ENCODE measurements at regions not wholly inside any gene's neighbourhood (a gene's known extent, or its start where the extent isn't known, plus 50 kb on each side); places are given as distances from the start of the nearest gene placed in this dataset.

- H3K9me2 ChIP-seq (ENCODE audit: low read depth, low read length) = no peaks in the 10 kb centered on the region
These were observed 456.7 kb downstream of the PMP22 start for GRCh38 chr17:14808425-14808824.

GRCh38 chr17:14805348-14805747 is 459.8 kb downstream of the PMP22 start:
- no peak overlapping the region for H3K27ac ChIP-seq (ENCODE audit: low read depth, low read length, poor library complexity, severe bottlenecking)
- no peak overlapping the region for H3K4me3 ChIP-seq (ENCODE audit: low read depth, low read length, poor library complexity, severe bottlenecking)
- no peak overlapping the region for H2AFZ ChIP-seq (ENCODE audit: low read length)
- no peak overlapping the region for H3K4me2 ChIP-seq (ENCODE audit: low read length)
- no peaks in the 10 kb centered on the region for H3K4me1 ChIP-seq (ENCODE audit: insufficient read depth, low read length, severe bottlenecking)
- no peaks in the 10 kb centered on the region for H3F3A ChIP-seq (ENCODE audit: insufficient read depth, low read length)
- no peak for TF ChIP-seq EZH2 (IDR thresholded peaks at IDR 0.05; ENCODE audit: borderline replicate concordance, low read length)
- TF ChIP-seq, protein P1, sequence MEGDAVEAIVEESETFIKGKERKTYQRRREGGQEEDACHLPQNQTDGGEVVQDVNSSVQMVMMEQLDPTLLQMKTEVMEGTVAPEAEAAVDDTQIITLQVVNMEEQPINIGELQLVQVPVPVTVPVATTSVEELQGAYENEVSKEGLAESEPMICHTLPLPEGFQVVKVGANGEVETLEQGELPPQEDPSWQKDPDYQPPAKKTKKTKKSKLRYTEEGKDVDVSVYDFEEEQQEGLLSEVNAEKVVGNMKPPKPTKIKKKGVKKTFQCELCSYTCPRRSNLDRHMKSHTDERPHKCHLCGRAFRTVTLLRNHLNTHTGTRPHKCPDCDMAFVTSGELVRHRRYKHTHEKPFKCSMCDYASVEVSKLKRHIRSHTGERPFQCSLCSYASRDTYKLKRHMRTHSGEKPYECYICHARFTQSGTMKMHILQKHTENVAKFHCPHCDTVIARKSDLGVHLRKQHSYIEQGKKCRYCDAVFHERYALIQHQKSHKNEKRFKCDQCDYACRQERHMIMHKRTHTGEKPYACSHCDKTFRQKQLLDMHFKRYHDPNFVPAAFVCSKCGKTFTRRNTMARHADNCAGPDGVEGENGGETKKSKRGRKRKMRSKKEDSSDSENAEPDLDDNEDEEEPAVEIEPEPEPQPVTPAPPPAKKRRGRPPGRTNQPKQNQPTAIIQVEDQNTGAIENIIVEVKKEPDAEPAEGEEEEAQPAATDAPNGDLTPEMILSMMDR (IDR thresholded peaks at IDR 0.05; ENCODE audit: low read length) = no peak
- H3K9ac ChIP-seq (ENCODE audit: low read length) = no peak overlapping the region
- no peaks in the 10 kb centered on the region for H3K9me2 ChIP-seq (ENCODE audit: low read depth, low read length)
- no peaks in the 10 kb centered on the region for H3K36me3 ChIP-seq (ENCODE audit: insufficient read depth, low read length)
- H4K20me1 ChIP-seq (ENCODE audit: insufficient read depth, low read length) = no peaks in the 10 kb centered on the region
- no peaks in the 10 kb centered on the region for H3K27me3 ChIP-seq (ENCODE audit: insufficient read depth, low read length)
- H3K9me3 ChIP-seq (ENCODE audit: low read length) = no peaks in the 10 kb centered on the region
- no peaks in the 10 kb centered on the region for H3K79me2 ChIP-seq (ENCODE audit: insufficient read depth, low read length)

More at GRCh38 chr17:14808425-14808824, 456.7 kb downstream of the PMP22 start:
- Histone ChIP-seq H4K20me1 (ENCODE audit: insufficient read depth, low read length) (no peaks in the 10 kb centered on the region), H3K27ac (ENCODE audit: low read depth, low read length, poor library complexity, severe bottlenecking) (no peak overlapping the region), H2AFZ (ENCODE audit: low read length) (no peak overlapping the region), H3K36me3 (ENCODE audit: insufficient read depth, low read length) (no peaks in the 10 kb centered on the region), H3K9me3 (ENCODE audit: low read length) (no peaks in the 10 kb centered on the region), H3K27me3 (ENCODE audit: insufficient read depth, low read length) (no peaks in the 10 kb centered on the region), H3K4me2 (ENCODE audit: low read length) (no peak overlapping the region), H3K4me1 (ENCODE audit: insufficient read depth, low read length, severe bottlenecking) (no peaks in the 10 kb centered on the region), H3K4me3 (ENCODE audit: low read depth, low read length, poor library complexity, severe bottlenecking) (no peak overlapping the region), H3K9ac (ENCODE audit: low read length) (no peak overlapping the region), H3F3A (ENCODE audit: insufficient read depth, low read length) (no peaks in the 10 kb centered on the region), H3K79me2 (ENCODE audit: insufficient read depth, low read length) (no peaks in the 10 kb centered on the region)
- TF ChIP-seq, protein P1 (IDR thresholded peaks at IDR 0.05; ENCODE audit: low read length) = no peak
- no peak for TF ChIP-seq EZH2 (IDR thresholded peaks at IDR 0.05; ENCODE audit: borderline replicate concordance, low read length)

DNA sequence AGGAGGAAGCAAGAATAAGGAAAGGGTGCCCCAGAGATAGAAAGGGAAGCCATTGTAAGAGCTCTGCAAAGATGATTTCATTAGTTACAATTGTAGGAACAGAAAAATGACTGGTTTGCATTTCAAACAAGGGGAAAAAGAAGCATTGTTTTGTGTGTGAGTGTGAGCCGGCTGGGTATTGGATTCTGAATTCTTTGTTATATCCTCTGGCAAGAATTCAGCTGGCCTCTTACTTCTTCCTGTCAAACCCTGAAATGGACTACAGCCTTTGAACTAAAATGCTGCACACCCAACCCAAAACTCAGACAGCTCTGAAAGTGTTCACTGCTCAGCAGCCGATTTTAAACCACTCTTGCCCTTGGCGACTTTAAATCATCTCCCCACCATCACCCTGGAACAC is 461.3 kb downstream of the PMP22 start:
- H3K36me3 ChIP-seq (ENCODE audit: insufficient read depth, low read length) = no peaks in the 10 kb centered on the region
- no peaks in the 10 kb centered on the region for H3K4me1 ChIP-seq (ENCODE audit: insufficient read depth, low read length, severe bottlenecking)
- no peak overlapping the region for H2AFZ ChIP-seq (ENCODE audit: low read length)
- TF ChIP-seq, protein P1 (IDR thresholded peaks at IDR 0.05; ENCODE audit: low read length) = no peak
- TF ChIP-seq EZH2 (IDR thresholded peaks at IDR 0.05; ENCODE audit: borderline replicate concordance, low read length) = no peak
- H3K4me2 ChIP-seq (ENCODE audit: low read length) = no peak overlapping the region
- no peaks in the 10 kb centered on the region for H3K79me2 ChIP-seq (ENCODE audit: insufficient read depth, low read length)
- no peaks in the 10 kb centered on the region for H4K20me1 ChIP-seq (ENCODE audit: insufficient read depth, low read length)
- no peak overlapping the region for H3K4me3 ChIP-seq (ENCODE audit: low read depth, low read length, poor library complexity, severe bottlenecking)
- no peak overlapping the region for H3K9ac ChIP-seq (ENCODE audit: low read length)
- H3K9me3 ChIP-seq (ENCODE audit: low read length) = no peaks in the 10 kb centered on the region
- no peaks in the 10 kb centered on the region for H3F3A ChIP-seq (ENCODE audit: insufficient read depth, low read length)
- H3K27ac ChIP-seq (ENCODE audit: low read depth, low read length, poor library complexity, severe bottlenecking) = no peak overlapping the region
- no peaks in the 10 kb centered on the region for H3K9me2 ChIP-seq (ENCODE audit: low read depth, low read length)
- H3K27me3 ChIP-seq (ENCODE audit: insufficient read depth, low read length) = no peaks in the 10 kb centered on the region
